PFSK-1 (cell line): ENCODE measurements at regions not wholly inside any gene's neighbourhood (a gene's known extent, or its start where the extent isn't known, plus 50 kb on each side); places are given as distances from the start of the nearest gene placed in this dataset.

Experiments used
- FOXP2 ChIP-seq: optimal IDR thresholded peaks from 2 replicates; pipeline ENCODE3; 2011; ENCODE audit warnings: borderline replicate concordance, control low read depth, inconsistent platforms; ENCODE audit not compliant: insufficient read depth; ENCODE audit errors: extremely low read length, extremely low read depth
- TAF1 ChIP-seq: IDR thresholded peaks from 2 replicates; pipeline ENCODE4 v1.6.1; 2012; ENCODE audit warnings: low read length, control low read depth, borderline replicate concordance; ENCODE audit not compliant: insufficient read depth

- TF ChIP-seq TAF1 (no peak), FOXP2 (no peak)
Measured at GRCh38 chr2:59282374-59283057, 1041.4 kb upstream of the FANCL start.
